ENCODE measurements at regions not wholly inside any gene's neighbourhood (a gene's known extent, or its start where the extent isn't known, plus 50 kb on each side); places are given as distances from the start of the nearest gene placed in this dataset.
"Not testable (repeated sequence)": the region's sequence is repeated elsewhere in the genome, so short reads cannot be mapped to it uniquely, and the experiment has no call there.

DNA sequence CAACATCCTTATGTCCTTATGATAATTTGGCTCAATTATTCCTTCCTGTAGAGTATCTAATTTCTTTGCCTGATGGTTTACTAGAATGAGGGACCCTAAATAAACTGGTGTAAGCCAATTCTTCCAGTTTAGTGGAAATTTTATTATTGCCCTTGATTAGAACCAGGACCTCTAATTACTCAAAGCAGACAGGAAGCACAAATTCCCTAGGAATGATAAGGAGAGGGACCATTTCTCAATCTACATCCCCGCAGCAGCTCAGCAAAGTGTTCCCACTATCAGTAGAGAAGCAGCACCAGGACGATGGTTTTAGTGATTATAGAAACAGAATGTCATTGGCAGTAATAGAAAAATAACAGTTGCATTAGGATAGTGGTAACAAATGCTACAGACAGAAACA lies 97.1 kb downstream of the PLPPR4 start:
- no peak for DNase-seq (ENCODE audit: low read depth in 2 of 3, low spot score in 2 of 3)

DNA sequence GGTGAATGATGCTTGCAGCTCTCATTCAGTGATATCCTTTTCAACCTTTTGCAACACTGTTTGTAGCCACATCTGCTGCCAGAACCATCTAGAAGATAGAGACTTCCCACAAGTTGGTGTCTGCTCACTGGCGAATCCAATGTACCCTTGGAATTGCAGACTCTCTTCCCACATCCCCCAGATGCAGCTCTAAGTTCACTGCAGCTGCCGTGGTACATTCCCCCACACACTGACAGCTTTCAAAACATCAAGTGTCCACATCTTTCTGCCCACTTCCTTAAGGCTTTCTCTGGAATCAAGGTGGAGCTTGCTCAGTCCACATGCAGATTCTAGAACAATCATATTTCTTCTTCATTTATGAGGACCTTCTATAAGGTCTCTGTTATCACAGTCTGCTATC lies 99.2 kb downstream of the PLPPR4 start:
- no peak for DNase-seq (ENCODE audit: low read depth in 2 of 3, low spot score in 2 of 3)

DNA sequence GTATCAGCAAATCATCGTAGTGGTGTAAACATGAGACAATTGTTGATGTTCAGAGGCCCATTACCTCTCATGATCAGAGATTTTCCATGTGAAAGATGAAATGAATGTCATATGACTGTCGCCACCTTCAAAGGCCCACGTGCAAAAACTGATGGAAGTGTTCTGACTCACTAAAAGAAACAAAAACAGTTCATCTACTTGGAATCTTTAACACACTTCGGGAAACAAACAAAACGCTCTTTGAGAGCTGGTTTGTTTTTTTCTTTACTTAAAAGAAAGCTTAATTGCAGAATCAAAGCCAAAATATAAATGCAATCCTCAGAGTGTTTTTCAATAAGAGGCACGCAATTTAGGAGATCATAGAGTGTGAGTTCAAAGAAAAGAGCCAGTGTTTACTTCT lies 100.8 kb downstream of the PLPPR4 start:
- no peak for DNase-seq (ENCODE audit: low read depth in 2 of 3, low spot score in 2 of 3)

DNA sequence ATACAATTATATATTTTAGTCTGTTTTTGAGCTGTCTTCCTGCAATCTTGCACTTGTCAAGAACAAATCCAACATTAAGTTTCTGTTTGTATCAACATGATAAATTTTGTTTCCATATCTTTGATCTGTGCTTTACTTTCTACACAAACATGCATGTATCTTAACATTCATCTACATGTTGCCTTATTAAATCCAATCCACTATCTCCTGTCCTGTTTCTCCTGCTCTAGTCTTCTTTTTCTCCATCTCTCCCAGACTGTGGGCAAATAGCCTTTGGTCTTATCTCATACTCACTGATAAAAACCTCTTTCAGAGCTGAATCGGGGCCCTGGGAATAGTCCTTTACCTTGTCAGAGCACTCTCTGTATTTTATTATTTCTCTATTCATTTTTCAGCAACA lies 101.3 kb downstream of the PLPPR4 start:
- no peak for DNase-seq (ENCODE audit: low read depth in 2 of 3, low spot score in 2 of 3)

DNA sequence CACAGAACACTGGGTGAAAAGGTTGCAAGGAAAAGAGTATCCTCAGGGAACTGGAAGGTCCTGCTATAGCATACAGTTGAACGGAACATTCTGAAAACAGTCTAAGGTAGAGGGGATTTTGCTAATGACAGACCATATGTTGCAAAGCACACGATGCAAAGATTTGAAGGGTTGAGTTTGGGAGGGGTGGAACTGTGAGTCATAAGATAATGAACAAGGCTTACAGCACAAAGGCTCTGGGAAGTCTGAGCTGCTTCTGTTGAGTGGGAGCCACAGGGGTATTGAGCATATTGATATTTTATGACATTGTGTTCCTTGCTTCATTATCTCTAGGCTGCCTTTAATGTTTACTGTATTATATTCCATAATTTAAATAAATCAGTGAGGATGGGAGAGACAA lies 104.9 kb downstream of the PLPPR4 start:
- DNase-seq (ENCODE audit: low read depth in 2 of 3, low spot score in 2 of 3), result no peak

DNA sequence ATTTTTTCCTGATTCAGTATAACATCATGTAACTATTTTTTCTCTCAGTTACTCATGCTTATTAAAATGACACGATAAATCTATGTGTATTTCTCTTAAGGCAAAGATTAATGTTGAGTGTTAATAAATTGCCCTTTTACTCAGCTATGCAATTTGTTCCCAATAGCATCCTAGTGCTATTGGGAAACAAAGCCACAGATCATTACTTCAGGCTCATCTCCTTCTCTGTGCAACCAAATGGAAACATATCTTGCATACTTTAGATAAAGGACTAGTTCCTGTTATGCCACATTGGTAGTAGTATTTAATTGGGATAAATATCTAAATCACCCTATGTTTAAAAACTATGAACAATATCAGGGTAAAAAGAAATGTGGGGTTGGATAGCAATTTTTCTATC lies 106.2 kb downstream of the PLPPR4 start:
- DNase-seq (ENCODE audit: low read depth in 2 of 3, low spot score in 2 of 3), result no peak

DNA sequence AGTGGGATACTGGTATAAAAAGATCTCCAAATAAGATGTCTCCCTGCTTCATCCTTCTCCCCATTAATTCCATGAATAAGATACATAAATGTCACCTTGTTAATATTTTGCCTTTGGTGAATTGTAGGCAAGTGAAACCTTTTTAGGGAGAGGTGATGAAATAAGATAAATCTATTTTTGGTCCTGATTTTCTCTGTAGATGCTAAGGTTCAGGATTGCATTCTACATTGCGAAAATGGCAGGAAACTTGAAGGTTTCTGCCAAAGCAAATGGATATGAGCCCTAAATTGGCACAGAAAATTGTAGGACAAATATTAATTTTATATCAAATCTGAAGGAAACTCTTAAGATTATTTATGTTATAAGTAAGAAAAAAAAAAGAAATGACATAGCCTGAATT lies 107.1 kb downstream of the PLPPR4 start:
- no peak for DNase-seq (ENCODE audit: low read depth in 2 of 3, low spot score in 2 of 3)

DNA sequence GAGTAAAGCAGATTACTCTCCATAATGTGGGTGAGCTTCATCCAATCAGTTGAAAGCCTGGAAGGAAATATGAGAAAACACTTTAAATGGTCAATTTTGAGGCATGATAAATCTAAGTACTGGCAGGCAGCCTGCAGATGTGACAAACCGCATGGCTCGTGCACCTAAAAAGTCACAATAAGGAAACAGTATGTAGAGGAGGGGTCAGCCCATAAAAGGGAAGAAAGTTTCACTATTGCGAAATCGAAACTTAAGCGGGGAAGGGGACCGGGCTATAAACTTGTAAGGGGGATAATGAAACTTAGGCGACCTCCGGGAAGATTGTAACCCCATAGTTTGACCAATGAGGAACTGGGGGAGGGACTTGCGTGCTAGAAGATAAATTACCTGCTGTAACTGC lies 109.8 kb downstream of the PLPPR4 start:
- peak in 2 of 3 donors; percentile 14 to 60 for DNase-seq (ENCODE audit: low read depth in 2 of 3, low spot score in 2 of 3)

DNA sequence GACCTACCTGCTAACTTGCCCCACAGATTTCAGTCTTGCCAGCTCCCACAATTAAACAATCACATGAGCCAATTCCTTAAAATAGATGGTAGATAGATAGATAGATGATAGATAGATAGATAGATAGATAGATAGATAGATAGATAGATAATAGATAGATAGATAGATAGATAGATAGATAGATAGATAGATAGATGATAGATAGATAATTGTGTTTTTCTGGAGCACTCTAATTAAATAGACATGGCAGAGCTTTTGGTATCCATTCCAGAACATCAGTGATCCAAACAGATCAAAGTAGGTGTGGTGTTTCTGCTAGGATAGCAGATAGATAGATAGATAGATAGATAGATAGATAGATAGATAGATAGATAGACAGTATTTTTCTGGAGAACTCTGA lies 110.4 kb downstream of the PLPPR4 start:
- not testable (repeated sequence) for DNase-seq (ENCODE audit: low read depth in 2 of 3, low spot score in 2 of 3)

DNA sequence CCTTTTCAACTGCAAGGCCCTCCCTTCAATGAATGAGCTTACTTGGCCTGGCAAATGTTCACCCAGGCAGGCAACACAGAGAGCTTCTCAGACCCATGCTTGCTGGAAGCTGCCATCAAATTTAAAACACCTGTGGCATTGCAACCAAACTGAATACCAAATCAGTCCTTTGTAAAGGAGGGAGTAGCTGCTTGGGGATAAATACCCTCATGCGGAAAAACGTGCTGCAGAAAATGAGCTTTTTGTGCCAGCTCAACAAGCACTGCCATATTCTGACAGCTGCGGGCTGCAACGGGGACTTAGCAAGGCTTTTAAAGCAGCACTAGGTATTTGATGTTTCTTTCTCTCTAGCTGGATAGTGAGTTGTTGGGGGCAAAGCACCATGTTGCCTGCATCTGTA lies 119.7 kb downstream of the PLPPR4 start:
- no peak for DNase-seq (ENCODE audit: low read depth in 2 of 3, low spot score in 2 of 3)

DNA sequence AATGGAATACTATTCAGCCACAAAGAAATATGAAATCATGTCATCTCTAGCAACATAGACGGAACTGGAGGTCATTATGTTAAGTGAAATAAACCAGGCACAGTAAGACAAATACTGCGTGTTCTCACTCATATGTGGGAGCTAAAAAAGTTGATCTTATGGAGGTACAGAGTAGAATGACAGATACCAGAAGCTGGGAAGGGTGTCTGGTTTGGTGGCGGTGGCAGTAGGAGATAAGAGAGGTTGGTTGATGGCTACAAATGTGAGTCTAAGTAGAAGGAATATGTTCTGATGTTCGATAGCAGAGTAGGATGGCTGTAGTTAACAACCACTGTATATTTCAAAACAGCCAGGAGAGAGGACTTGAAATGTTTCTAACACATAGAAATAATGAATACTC lies 121.6 kb downstream of the PLPPR4 start:
- no peak for DNase-seq (ENCODE audit: low read depth in 2 of 3, low spot score in 2 of 3)

DNA sequence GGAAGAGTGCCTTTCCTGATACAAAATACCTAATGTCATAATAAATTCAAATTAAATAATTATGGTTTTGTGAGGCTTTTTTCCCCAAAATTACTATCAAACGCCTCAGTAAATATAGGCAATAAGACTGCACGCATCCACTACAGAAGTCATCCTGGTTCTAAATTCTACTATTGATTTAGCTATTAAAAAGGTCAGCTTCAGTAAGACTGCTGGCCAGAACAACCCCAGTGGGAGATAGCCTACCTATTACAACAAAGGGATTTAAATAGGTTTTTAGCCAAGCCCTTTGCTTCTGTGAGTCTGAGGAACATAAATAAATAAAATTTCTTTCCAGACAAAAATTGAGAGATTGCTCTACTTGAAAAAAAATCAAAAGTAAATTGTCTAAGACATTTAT lies 132.1 kb downstream of the PLPPR4 start:
- DNase-seq (ENCODE audit: low read depth in 2 of 3, low spot score in 2 of 3), result no peak

DNA sequence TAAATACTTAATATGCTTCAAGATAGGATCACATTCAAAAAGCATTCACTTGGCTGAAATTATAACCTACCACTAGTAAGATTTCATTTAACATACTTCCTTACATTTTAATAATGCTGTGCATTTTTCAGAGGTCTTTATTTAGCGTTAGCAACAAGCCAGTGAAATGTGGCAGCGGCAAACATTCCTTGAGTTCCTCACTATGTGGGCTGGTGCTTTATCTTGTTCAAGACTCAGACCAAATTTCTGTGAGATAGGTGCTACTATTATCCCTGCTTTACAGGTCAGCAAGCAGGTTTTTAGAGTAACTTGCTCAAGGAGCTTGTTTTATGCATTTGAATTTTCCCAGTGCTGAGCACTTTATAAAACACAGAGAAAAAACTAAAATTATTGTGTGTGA lies 132.7 kb downstream of the PLPPR4 start:
- DNase-seq (ENCODE audit: low read depth in 2 of 3, low spot score in 2 of 3), result no peak

DNA sequence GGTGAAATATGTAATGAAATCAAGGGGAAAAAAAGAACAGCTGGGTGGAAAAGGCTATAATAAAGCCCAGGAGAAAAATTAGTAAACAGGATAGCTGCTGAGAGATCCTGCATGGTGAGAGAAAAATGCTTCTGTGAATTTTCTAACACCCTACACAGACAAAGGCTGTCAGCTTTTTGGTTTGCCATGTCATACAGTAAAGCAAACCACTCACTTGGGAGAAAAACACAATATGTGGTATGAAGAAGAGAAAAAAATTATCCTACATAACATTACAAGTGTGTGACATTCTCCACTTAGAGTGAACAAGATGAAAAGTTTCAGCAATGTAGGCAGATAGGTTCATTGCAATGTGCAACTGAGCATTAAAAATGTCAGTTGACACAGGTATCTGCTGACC lies 133.6 kb downstream of the PLPPR4 start:
- DNase-seq (ENCODE audit: low read depth in 2 of 3, low spot score in 2 of 3), result no peak

DNA sequence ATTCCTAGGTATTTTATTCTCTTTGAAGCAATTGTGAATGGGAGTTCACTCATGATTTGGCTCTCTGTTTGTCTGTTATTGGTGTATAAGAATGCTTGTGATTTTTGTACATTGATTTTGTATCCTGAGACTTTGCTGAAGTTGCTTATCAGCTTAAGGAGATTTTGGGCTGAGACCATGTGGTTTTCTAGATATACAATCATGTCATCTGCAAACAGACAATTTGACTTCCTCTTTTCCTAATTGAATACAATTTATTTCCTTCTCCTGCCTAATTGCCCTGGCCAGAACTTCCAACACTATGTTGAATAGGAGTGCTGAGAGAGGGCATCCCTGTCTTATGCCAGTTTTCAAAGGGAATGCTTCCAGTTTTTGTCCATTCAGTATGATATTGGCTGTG lies 137.3 kb downstream of the PLPPR4 start:
- DNase-seq (ENCODE audit: low read depth in 2 of 3, low spot score in 2 of 3), result not testable (repeated sequence)

DNA sequence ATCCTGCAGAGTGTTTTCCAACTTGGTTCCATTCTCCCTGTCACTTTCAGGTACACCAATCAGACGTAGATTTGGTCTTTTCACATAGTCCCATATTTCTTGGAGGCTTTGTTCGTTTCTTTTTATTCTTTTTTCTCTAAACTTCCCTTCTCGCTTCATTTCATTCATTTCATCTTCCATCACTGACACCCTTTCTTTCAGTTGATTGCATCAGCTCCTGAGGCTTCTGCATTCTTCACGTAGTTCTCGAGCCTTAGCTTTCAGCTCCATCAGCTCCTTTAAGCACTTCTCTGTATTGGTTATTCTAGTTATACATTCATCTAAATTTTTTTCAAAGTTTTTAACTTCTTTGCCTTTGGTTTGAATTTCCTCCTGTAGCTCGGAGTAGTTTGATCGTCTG lies 140.1 kb downstream of the PLPPR4 start:
- DNase-seq (ENCODE audit: low read depth in 2 of 3, low spot score in 2 of 3), result not testable (repeated sequence)

DNA sequence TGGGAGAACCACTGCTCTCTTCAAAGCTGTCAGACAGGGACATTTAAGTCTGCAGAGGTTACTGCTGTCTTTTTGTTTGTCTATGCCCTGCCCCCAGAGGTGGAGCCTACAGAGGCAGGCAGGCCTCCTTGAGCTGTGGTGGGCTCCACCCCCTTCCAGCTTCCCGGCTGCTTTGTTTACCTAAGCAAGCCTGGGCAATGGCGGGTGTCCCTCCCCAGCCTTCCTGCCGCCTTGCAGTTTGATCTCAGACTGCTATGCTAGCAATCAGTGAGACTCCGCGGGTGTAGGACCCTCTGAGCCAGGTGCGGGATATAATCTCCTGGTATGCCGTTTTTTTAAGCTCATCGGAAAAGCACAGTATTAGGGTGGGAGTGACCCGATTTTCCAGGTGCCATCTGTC lies 141.0 kb downstream of the PLPPR4 start:
- DNase-seq (ENCODE audit: low read depth in 2 of 3, low spot score in 2 of 3), result not testable (repeated sequence)

DNA sequence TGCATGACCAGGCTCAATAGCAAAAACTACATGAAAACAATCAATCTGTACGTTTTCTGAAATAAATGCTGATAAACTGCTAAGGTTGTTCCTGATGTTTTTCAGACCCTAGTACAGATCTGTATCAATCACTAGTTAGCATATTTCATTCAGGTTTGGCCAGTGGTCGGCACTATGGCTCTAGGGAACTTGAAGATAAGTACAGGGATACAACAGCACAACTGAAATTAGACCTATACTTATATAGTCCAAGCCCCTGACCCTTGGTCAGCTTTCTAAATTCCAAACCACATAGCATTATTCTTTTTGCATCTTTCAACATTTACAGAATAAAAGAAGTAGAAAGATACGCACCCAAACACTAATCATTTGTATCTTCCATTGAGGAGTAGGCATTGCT lies 142.7 kb downstream of the PLPPR4 start:
- no peak for DNase-seq (ENCODE audit: low read depth in 2 of 3, low spot score in 2 of 3)

DNA sequence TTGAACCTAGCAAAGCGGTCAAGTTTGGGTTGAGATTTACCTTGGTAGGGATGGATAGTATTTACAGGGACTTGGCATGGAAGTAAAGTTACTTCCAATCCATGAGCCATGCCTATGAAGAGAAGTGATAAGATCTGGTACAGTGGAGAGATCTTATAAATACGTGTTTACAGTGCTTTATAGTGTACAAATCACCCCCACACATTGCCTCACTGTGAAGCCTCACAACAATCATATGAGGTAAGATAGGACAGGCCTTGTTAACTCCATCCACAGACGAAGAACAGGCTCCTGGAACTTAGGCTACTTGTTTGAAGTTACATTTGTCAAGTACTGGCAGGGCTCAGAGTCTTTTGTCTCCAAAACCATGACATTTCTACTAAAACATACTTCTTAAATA lies 159.8 kb downstream of the PLPPR4 start:
- no peak for DNase-seq (ENCODE audit: low read depth in 2 of 3, low spot score in 2 of 3)

DNA sequence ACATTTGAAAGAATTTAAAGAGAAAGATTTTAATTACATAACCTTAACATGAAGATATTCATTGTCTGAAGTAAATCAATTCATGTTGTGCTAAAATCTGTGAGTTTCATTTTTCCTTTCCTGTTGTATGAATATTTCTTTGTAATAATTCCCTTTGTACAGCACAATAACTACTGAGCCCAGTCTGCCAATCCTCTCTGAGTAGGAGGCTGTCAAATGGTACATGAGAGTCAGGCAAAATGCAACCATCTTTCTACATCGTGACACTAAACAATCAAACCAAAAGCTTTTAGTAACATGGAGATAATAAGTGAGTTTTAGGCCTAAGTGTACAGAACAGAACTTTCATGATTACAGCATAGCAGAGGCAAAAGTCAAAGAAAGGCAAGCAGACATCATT lies 165.5 kb downstream of the PLPPR4 start:
- no peak for DNase-seq (ENCODE audit: low read depth in 2 of 3, low spot score in 2 of 3)

DNA sequence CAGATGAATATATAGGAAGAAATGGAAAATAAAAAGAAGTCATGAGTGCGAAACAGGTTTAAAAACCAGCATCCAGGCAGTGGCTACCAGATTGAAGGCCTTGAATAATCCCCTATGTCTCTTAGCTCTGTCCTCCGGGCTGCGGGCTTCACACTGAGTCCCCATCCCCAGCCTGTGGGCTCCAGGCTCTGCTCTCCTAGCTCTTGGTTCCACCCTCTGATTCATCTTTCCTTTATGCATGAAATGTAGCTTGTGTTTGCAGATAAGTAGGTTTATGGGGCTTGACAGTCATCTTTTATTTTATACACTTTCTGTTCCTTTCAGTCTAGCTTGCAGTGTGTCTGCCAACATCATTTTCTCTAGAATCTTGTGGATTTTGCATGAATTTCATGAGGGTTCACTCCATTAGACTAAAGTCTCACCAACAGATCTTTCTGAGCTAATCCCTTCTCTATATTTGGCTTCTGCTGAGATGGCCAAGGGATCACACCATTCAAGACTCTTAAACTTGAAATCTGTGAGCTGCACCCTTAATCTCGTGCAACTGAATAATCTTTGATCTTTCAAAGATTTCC lies 174.5 kb downstream of the PLPPR4 start:
- DNase-seq (ENCODE audit: low read depth in 2 of 3, low spot score in 2 of 3), result no peak

DNA sequence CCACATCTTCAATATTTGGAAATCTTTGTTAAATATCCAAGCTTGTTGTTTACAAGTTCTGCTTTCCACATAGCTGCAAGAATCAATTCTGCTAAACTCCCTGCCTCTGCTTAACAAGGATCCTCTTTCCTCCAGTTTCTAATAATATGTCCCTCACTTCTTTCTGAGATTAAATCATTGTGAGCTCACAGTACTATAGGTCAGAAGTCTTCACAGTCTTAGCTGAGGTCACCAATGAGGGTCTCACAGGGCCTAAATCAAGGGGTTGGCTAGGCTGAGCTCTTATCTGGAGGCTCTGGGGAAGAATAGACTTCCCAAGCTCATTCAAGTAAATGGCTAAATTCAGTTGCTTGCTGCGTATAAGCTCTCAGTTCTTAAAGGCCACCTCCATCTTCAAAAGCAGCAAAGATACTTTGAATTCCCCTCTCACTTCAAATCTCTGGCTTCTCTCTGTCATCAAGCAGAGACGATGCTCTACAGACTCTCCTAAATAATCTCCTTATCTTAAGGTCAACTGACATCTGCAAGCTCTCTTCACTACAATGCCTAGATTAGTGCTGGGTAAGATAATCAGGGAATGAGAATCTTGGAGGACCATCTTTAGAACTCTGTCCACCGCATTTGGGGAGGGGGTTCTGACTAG lies 175.3 kb downstream of the PLPPR4 start:
- DNase-seq (ENCODE audit: low read depth in 2 of 3, low spot score in 2 of 3), result no peak

Data from hematopoietic multipotent progenitor cell (in vitro differentiated cells).